Ectodermal cell (in vitro differentiated cells): ENCODE measurements at regions not wholly inside any gene's neighbourhood (a gene's known extent, or its start where the extent isn't known, plus 50 kb on each side); places are given as distances from the start of the nearest gene placed in this dataset.
"Not testable (repeated sequence)": the region's sequence is repeated elsewhere in the genome, so short reads cannot be mapped to it uniquely, and the experiment has no call there.

Experiments used
- H3K27ac ChIP-seq: 2 replicates; pipeline ENCODE4 v1.7.0; 2013; ENCODE audit warnings: mild to moderate bottlenecking, low read depth, low read length; ENCODE audit not compliant: insufficient read depth, poor library complexity, severe bottlenecking
- H3K27me3 ChIP-seq: 2 replicates; pipeline ENCODE4 v1.7.0; 2013; ENCODE audit warnings: mild to moderate bottlenecking, low read length; ENCODE audit not compliant: insufficient read depth, control insufficient read depth, poor library complexity, severe bottlenecking
- H3K36me3 ChIP-seq: one replicate; pipeline ENCODE4 v1.7.0; 2013; ENCODE audit warnings: low read length; ENCODE audit not compliant: control insufficient read depth, insufficient read depth
- H3K4me1 ChIP-seq: one replicate; pipeline ENCODE4 v1.7.0; 2013; ENCODE audit warnings: low read length; ENCODE audit not compliant: control insufficient read depth, insufficient read depth
- H3K4me3 ChIP-seq: 2 replicates; pipeline ENCODE4 v1.7.0; 2013; ENCODE audit warnings: low read depth, low read length, control low read depth; ENCODE audit not compliant: insufficient read depth
- H3K9me3 ChIP-seq: 2 replicates; pipeline ENCODE4 v1.7.0; 2013; ENCODE audit warnings: mild to moderate bottlenecking, low read length, moderate library complexity; ENCODE audit not compliant: control insufficient read depth
- WGBS, 2 experiments: methylation state at CpG; one replicate each; pipeline ENCODE4 v1.1.7; 2013; ENCODE audit warnings: missing lambda C conversion rate in 2 of 2; 5-methylcytosine and 5-hydroxymethylcytosine counted together

- not testable (repeated sequence) for H3K27ac ChIP-seq
- no CpG with 5 or more reads among the region's 3 CpGs for WGBS, 2 experiments
These were observed 244.4 kb downstream of the CEP170 start for GRCh38 chr1:243010719-243011118.

GRCh38 chr1:243001003-243001402, 254.1 kb downstream of the CEP170 start:
- H3K4me1 ChIP-seq, H3K9me3 ChIP-seq, H3K27me3 ChIP-seq, H3K27ac ChIP-seq, H3K36me3 ChIP-seq, H3K4me3 ChIP-seq: not testable (repeated sequence)
- 80 to 84% methylated on average over 2 of the region's 4 CpGs for WGBS, 2 experiments

More at GRCh38 chr1:243010719-243011118, 244.4 kb downstream of the CEP170 start:
- not testable (repeated sequence) for H3K27me3 ChIP-seq, H3K4me1 ChIP-seq, H3K4me3 ChIP-seq, H3K9me3 ChIP-seq, H3K36me3 ChIP-seq

- not testable (repeated sequence) for H3K27ac ChIP-seq, H3K27me3 ChIP-seq, H3K36me3 ChIP-seq, H3K4me1 ChIP-seq, H3K9me3 ChIP-seq, H3K4me3 ChIP-seq
- 91 to 95% methylated on average over 3 of the region's 3 CpGs for WGBS, 2 experiments
These were observed 262.3 kb downstream of the CEP170 start for GRCh38 chr1:242992776-242993175.

- H3K4me3 ChIP-seq, H3K27ac ChIP-seq: not testable (repeated sequence)
- 97 to 100% methylated on average over 3 of the region's 3 CpGs for WGBS, 2 experiments
These were observed 270.0 kb downstream of the CEP170 start for GRCh38 chr1:242985096-242985495.

GRCh38 chr1:242973341-242973740, 281.7 kb downstream of the CEP170 start:
- H3K36me3 ChIP-seq, H3K27me3 ChIP-seq, H3K4me1 ChIP-seq: not testable (repeated sequence)

More at GRCh38 chr1:242985096-242985495, 270.0 kb downstream of the CEP170 start:
- H3K36me3 ChIP-seq, H3K27me3 ChIP-seq, H3K4me1 ChIP-seq, H3K9me3 ChIP-seq: not testable (repeated sequence)

GRCh38 chr1:242966892-242967291, 288.2 kb downstream of the CEP170 start:
- Histone ChIP-seq H3K36me3 (no peaks in the 10 kb centered on the region), H3K9me3 (no peaks in the 10 kb centered on the region), H3K4me1 (no peaks in the 10 kb centered on the region), H3K27me3 (no peaks in the 10 kb centered on the region), H3K4me3 (no peak overlapping the region), H3K27ac (no peak overlapping the region)
- 91 to 96% methylated on average over 3 of the region's 3 CpGs for WGBS, 2 experiments

More at GRCh38 chr1:242973341-242973740, 281.7 kb downstream of the CEP170 start:
- H3K4me3 ChIP-seq, H3K9me3 ChIP-seq, H3K27ac ChIP-seq: not testable (repeated sequence)
- WGBS, 2 experiments: 95 to 97% methylated on average over 3 of the region's 3 CpGs

GRCh38 chr1:242959397-242959796, 295.7 kb downstream of the CEP170 start:
- not testable (repeated sequence) for H3K4me3 ChIP-seq, H3K27ac ChIP-seq, H3K9me3 ChIP-seq, H3K27me3 ChIP-seq, H3K4me1 ChIP-seq, H3K36me3 ChIP-seq
- WGBS, 2 experiments: 83 to 100% methylated on average over 1 of the region's 3 CpGs

GRCh38 chr1:242954945-242955344, 300.1 kb downstream of the CEP170 start:
- not testable (repeated sequence) for H3K27me3 ChIP-seq, H3K4me3 ChIP-seq, H3K27ac ChIP-seq, H3K4me1 ChIP-seq, H3K9me3 ChIP-seq, H3K36me3 ChIP-seq
- 90 to 100% methylated on average over 2 to 3 of the region's 3 CpGs for WGBS, 2 experiments

GRCh38 chr1:242946206-242946605, 308.9 kb downstream of the CEP170 start:
- Histone ChIP-seq H3K27ac (no peak overlapping the region), H3K27me3 (no peaks in the 10 kb centered on the region), H3K4me3 (no peak overlapping the region), H3K4me1 (no peaks in the 10 kb centered on the region), H3K36me3 (no peaks in the 10 kb centered on the region), H3K9me3 (no peaks in the 10 kb centered on the region)
- 89 to 92% methylated on average over 3 of the region's 3 CpGs for WGBS, 2 experiments

- not testable (repeated sequence) for H3K27ac ChIP-seq, H3K36me3 ChIP-seq, H3K4me1 ChIP-seq, H3K4me3 ChIP-seq, H3K27me3 ChIP-seq, H3K9me3 ChIP-seq
- WGBS, 2 experiments: 42 to 43% methylated on average over 7 of the region's 11 CpGs
These were observed 318.4 kb downstream of the CEP170 start for GRCh38 chr1:242936725-242937124.

GRCh38 chr1:242924717-242925116, 330.4 kb downstream of the CEP170 start:
- H3K27ac ChIP-seq, H3K36me3 ChIP-seq, H3K4me1 ChIP-seq, H3K4me3 ChIP-seq, H3K9me3 ChIP-seq, H3K27me3 ChIP-seq: not testable (repeated sequence)
- 95% methylated on average over 5 to 6 of the region's 6 CpGs for WGBS, 2 experiments
